ENCODE measurements at regions not wholly inside any gene's neighbourhood (a gene's known extent, or its start where the extent isn't known, plus 50 kb on each side); places are given as distances from the start of the nearest gene placed in this dataset.

GRCh38 chr2:66649006-66649405, 214.1 kb downstream of the MEIS1 start:
- TF ChIP-seq EP300 (conservative IDR thresholded peaks at IDR 0.05; ENCODE audit: poor library complexity, severe bottlenecking) (no peak), MXI1 (conservative IDR thresholded peaks at IDR 0.05; ENCODE audit: poor library complexity, severe bottlenecking) (no peak), SMC3 (conservative IDR thresholded peaks at IDR 0.05; ENCODE audit: poor library complexity) (no peak), CTCF (IDR thresholded peaks at IDR 0.05; ENCODE audit: poor library complexity, severe bottlenecking) (no peak), EZH2 (IDR thresholded peaks at IDR 0.05; ENCODE audit: borderline replicate concordance, insufficient read depth, low read length, poor library complexity, severe bottlenecking) (no peak), REST (IDR thresholded peaks at IDR 0.05; ENCODE audit: borderline replicate concordance) (no peak), POLR2AphosphoS5 (IDR thresholded peaks at IDR 0.05) (no peak), TAF1 (IDR thresholded peaks at IDR 0.05; ENCODE audit: low read depth) (no peak), RAD21 (conservative IDR thresholded peaks at IDR 0.05) (no peak)
